Upper lobe of left lung (tissue), 6 donors: ENCODE measurements at regions not wholly inside any gene's neighbourhood (a gene's known extent, or its start where the extent isn't known, plus 50 kb on each side); places are given as distances from the start of the nearest gene placed in this dataset.
"Not testable (repeated sequence)": the region's sequence is repeated elsewhere in the genome, so short reads cannot be mapped to it uniquely, and the experiment has no call there.

ENCODE experiments used
- ATAC-seq, 2 donors: fragments of 200-7000 bp; cut with Tn5 transposase; one replicate each; pipeline ENCODE4 v1.9.1; 2022; ENCODE audit warnings: mild to moderate bottlenecking in 2 of 2, moderate library complexity in 2 of 2; ENCODE audit not compliant: low FRiP score in 2 of 2
- DNase-seq, 2 donors: peaks; one replicate each; pipeline ENCODE4 v3.0.0-alpha.2; 2019 to 2020
- H3K27ac ChIP-seq, 4 donors: fragments of 200-600 bp; sonication (generic); one replicate each; pipeline ENCODE4 v1.5.1; 2016 to 2019
- H3K27me3 ChIP-seq, 4 donors: fragments of 200-600 bp; sonication (generic); one replicate each; pipeline ENCODE4 v1.5.1; 2017 to 2019
- H3K36me3 ChIP-seq, 4 donors: fragments of 200-600 bp; sonication (generic); one replicate each; pipeline ENCODE4 v1.5.1; 2016 to 2019
- H3K4me1 ChIP-seq, 4 donors: fragments of 200-600 bp; sonication (generic); one replicate each; pipeline ENCODE4 v1.5.1; 2018 to 2019
- H3K4me3 ChIP-seq, 4 donors: fragments of 200-600 bp; sonication (generic); one replicate each; pipeline ENCODE4 v1.5.1; 2017 to 2019; ENCODE audit warnings: mild to moderate bottlenecking in 2 of 4, moderate library complexity in 1 of 4
- H3K9me3 ChIP-seq, 4 donors: fragments of 200-600 bp; sonication (generic); one replicate each; pipeline ENCODE4 v1.5.1; 2018 to 2019
- EP300 ChIP-seq, 4 donors: sonication (generic); formaldehyde crosslinking; IDR thresholded peaks; one replicate each; pipeline ENCODE4 v1.5.1; 2017; ENCODE audit warnings: antibody characterized with exemption in 4 of 4, control low read depth in 2 of 4
- POLR2A ChIP-seq, 4 donors: fragments of 450-650 bp; IDR thresholded peaks; one replicate each; pipeline ENCODE4 v1.5.1; 2016 to 2017; ENCODE audit warnings: antibody characterized with exemption in 4 of 4, mild to moderate bottlenecking in 2 of 4
- POLR2AphosphoS5 ChIP-seq, 2 donors: sonication (generic); formaldehyde crosslinking; IDR thresholded peaks; one replicate each; pipeline ENCODE4 v1.5.1; 2017; ENCODE audit warnings: antibody characterized with exemption in 2 of 2
- WGBS, 2 donors: methylation state at CpG; one replicate each; pipeline ENCODE4 v1.1.5; 2017 to 2018; 5-methylcytosine and 5-hydroxymethylcytosine counted together
- TF ChIP-seq, protein P1 (sequence below), 6 experiments: fragments of 450-650 bp in 4 of 6; fragments of 200-600 bp in 2 of 6; sonication (generic) in 2 of 6; IDR thresholded peaks; one replicate each; pipeline ENCODE4 v1.5.1; 2016 to 2019; ENCODE audit warnings: antibody characterized with exemption in 6 of 6
- donor health status: DM: no; HTN: no; CAD: no; lungs with moderate emphysema.
- donor health status: DM: no; HTN: yes; CAD: no; lungs with severe emphysema.

DNA sequence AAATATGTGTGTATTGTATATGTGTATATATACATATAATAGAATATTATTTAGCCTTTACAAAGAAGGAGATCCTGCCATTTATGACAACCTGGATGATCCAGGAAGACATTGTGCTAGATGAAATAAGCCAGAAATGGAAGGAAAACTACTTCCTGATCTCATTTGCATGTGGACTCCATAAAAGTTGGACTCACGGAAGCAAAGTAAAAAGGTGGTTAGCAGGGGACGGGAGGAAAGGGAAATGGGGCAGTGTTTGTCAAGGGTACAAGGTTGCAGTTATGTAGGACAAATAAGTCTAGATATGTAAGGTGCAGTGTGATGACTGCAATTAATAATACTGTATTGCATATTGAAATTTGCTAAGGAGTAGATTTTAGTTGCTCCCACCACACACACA, 331.1 kb upstream of the FSTL5 start:
- H3K4me3 ChIP-seq, result no peak overlapping the region
- 61 to 70% methylated on average over 2 of the region's 2 CpGs for whole genome bisulfite sequencing, 2 donors
- TF ChIP-seq POLR2AphosphoS5 (IDR thresholded peaks at IDR 0.05) (no peak), POLR2A (IDR thresholded peaks at IDR 0.05) (no peak), EP300 (IDR thresholded peaks at IDR 0.05) (no peak)
- TF ChIP-seq, protein P1, sequence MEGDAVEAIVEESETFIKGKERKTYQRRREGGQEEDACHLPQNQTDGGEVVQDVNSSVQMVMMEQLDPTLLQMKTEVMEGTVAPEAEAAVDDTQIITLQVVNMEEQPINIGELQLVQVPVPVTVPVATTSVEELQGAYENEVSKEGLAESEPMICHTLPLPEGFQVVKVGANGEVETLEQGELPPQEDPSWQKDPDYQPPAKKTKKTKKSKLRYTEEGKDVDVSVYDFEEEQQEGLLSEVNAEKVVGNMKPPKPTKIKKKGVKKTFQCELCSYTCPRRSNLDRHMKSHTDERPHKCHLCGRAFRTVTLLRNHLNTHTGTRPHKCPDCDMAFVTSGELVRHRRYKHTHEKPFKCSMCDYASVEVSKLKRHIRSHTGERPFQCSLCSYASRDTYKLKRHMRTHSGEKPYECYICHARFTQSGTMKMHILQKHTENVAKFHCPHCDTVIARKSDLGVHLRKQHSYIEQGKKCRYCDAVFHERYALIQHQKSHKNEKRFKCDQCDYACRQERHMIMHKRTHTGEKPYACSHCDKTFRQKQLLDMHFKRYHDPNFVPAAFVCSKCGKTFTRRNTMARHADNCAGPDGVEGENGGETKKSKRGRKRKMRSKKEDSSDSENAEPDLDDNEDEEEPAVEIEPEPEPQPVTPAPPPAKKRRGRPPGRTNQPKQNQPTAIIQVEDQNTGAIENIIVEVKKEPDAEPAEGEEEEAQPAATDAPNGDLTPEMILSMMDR (IDR thresholded peaks at IDR 0.05), result no peak
- H3K27me3 ChIP-seq, result no peaks in the 10 kb centered on the region
- no peaks in the 10 kb centered on the region for H3K9me3 ChIP-seq
- ATAC-seq (no peak), DNase-seq (no peak)
- H3K27ac ChIP-seq, result no peak overlapping the region
- no peaks in the 10 kb centered on the region for H3K36me3 ChIP-seq
- no peaks in the 10 kb centered on the region for H3K4me1 ChIP-seq

DNA sequence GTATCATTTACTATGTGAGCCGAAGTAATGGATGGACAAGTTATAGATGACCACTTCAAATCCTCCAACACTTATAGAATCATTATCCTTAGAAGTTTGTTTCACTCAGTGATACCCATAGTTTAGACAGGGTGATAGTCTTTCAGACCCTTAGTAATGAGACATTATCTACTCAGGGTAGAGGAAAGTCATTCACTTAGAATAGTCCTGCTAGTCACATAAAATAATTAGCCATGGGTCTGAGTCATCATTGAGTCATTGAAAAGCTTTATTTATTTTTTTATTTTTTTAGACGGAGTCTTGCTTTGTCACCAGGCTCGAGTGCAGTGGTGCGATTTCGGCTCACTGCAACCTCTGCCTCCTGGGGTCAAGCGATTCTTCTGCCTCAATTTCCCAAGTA, 321.7 kb upstream of the FSTL5 start:
- Histone ChIP-seq H3K27me3 (no peaks in the 10 kb centered on the region), H3K36me3 (no peaks in the 10 kb centered on the region), H3K27ac (no peak overlapping the region), H3K4me3 (no peak overlapping the region), H3K4me1 (no peaks in the 10 kb centered on the region), H3K9me3 (no peaks in the 10 kb centered on the region)
- 87 to 94% methylated on average over 6 of the region's 6 CpGs for WGBS, 2 donors
- ATAC-seq (no peak), DNase-seq (no peak)
- no peak for TF ChIP-seq EP300 (IDR thresholded peaks at IDR 0.05)
- TF ChIP-seq, protein P1 (IDR thresholded peaks at IDR 0.05), result no peak
- TF ChIP-seq POLR2AphosphoS5 (IDR thresholded peaks at IDR 0.05), result no peak
- no peak for TF ChIP-seq POLR2A (IDR thresholded peaks at IDR 0.05)

DNA sequence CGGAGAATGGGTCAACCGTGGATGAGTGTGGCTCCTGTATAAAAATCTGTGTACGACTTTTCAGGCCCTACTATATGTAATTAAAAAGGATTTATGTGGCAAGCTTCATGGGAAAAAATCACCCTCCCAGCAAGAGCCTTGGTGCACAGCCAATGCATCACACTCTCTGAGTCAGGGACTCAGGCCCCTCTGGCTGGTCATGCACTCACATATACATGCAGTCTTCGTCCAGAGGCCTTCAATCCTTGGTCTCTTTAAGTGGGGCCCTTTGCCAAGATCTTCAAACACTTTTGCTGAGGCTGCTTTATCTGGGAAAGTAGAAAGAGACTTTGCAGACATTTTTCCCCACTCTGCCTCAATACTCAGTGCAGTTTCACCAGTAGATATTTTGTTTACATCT, 311.4 kb upstream of the FSTL5 start:
- ATAC-seq (no peak), DNase-seq (no peak)
- H3K27ac ChIP-seq, result no peak overlapping the region
- no peaks in the 10 kb centered on the region for H3K36me3 ChIP-seq
- no peaks in the 10 kb centered on the region for H3K4me1 ChIP-seq
- no peaks in the 10 kb centered on the region for H3K9me3 ChIP-seq
- H3K4me3 ChIP-seq, result no peak overlapping the region
- H3K27me3 ChIP-seq, result no peaks in the 10 kb centered on the region
- 49 to 54% methylated on average over 3 to 4 of the region's 4 CpGs for WGBS, 2 donors
- TF ChIP-seq POLR2AphosphoS5 (IDR thresholded peaks at IDR 0.05) (no peak), EP300 (IDR thresholded peaks at IDR 0.05) (no peak), POLR2A (IDR thresholded peaks at IDR 0.05) (no peak)
- TF ChIP-seq, protein P1 (IDR thresholded peaks at IDR 0.05), result no peak

DNA sequence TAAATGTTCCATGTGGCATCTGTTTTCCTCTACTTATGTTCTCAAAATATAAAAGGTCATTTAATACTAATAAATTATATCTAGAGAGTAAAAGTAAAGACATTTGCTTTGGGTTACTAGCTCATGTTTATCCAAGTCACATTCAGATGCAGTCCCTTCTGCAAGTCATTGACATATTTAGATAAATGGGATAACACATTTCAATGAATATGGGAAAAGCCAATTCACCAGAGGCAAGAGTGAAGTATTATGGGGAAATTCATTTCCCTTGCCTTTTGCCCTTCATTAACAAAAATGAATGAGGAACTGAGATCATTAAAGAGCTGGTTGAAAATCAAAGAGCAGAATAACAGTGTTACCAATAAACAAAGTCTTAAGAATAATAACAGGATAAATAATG, 306.2 kb upstream of the FSTL5 start:
- ATAC-seq, result no peak
- no peaks in the 10 kb centered on the region for H3K4me1 ChIP-seq
- no peak overlapping the region for H3K27ac ChIP-seq
- TF ChIP-seq POLR2A (IDR thresholded peaks at IDR 0.05) (no peak), POLR2AphosphoS5 (IDR thresholded peaks at IDR 0.05) (no peak), EP300 (IDR thresholded peaks at IDR 0.05) (no peak)
- TF ChIP-seq, protein P1 (IDR thresholded peaks at IDR 0.05), result no peak
- H3K9me3 ChIP-seq, result no peaks in the 10 kb centered on the region
- no peak overlapping the region for H3K4me3 ChIP-seq
- DNase-seq, result no peak
- H3K27me3 ChIP-seq, result no peaks in the 10 kb centered on the region
- H3K36me3 ChIP-seq, result no peaks in the 10 kb centered on the region

DNA sequence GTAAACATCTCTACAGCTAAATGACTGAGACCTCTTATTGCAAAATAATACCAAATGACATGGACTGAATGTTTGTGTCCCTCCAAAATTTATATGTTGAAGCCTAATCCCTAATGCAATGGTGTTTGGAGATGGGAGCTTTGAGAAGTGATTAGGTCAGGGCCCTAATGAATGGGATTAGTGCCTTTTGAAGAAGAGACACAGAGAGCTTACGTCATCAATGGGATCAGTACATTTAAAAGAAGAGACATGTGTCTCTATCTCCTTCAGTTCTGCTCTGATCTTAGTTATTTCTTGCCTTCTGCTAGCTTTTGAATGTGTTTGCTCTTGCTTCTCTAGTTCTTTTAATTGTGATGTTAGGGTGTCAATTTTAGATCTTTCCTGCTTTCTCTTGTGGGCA, 301.6 kb upstream of the FSTL5 start:
- H3K4me1 ChIP-seq, DNase-seq, H3K27ac ChIP-seq, H3K4me3 ChIP-seq, H3K27me3 ChIP-seq, H3K9me3 ChIP-seq, ATAC-seq, H3K36me3 ChIP-seq: not testable (repeated sequence)
- WGBS, 2 donors, result 87 to 89% methylated on average over 1 of the region's 1 CpG
